ENCODE measurements at regions not wholly inside any gene's neighbourhood (a gene's known extent, or its start where the extent isn't known, plus 50 kb on each side); places are given as distances from the start of the nearest gene placed in this dataset.

GRCh38 chr20:51994751-51995417, 192.6 kb upstream of the SALL4 start:
- intact Hi-C loops (cut with micrococcal nuclease; ENCODE audit: unreplicated experiment): no loop called here

GRCh38 chr20:51987812-51988211, 185.5 kb upstream of the SALL4 start:
- POLR2A ChIA-PET: no interaction called here
- CTCF ChIA-PET: no interaction called here
- DNase-seq (ENCODE audit: low read depth, low spot score): no peak
- H3K4me3 ChIP-seq (ENCODE audit: low read depth in 2 of 2, low read length in 2 of 2): no peak overlapping the region
- H3K27ac ChIP-seq (ENCODE audit: low read length): no peak overlapping the region
- no peak for TF ChIP-seq SIN3A (IDR thresholded peaks at IDR 0.05; ENCODE audit: borderline replicate concordance, insufficient read depth, low read depth, low read length)
- H3K36me3 ChIP-seq (ENCODE audit: control insufficient read depth, insufficient read depth, low read length): no peaks in the 10 kb centered on the region
- ATAC-seq: no peak
- BruUV-seq (replicated peaks): no TSS peak
- in situ Hi-C loops (cut with HindIII; ENCODE audit: low pct_unique_long_range_greater_than_20kb, low sequenced_read_pairs): no loop called here
- H3K9me3 ChIP-seq (ENCODE audit: control insufficient read depth, insufficient read depth, low read depth, low read length): no peaks in the 10 kb centered on the region
- intact Hi-C loops (cut with micrococcal nuclease; ENCODE audit: unreplicated experiment): no loop called here
- H3K27me3 ChIP-seq (ENCODE audit: control insufficient read depth, insufficient read depth, low read length): no peaks in the 10 kb centered on the region
- H3K4me1 ChIP-seq (ENCODE audit: control insufficient read depth, insufficient read depth, low read length): no peaks in the 10 kb centered on the region

More at GRCh38 chr20:51994751-51995417, 192.6 kb upstream of the SALL4 start:
- in situ Hi-C loops (cut with HindIII; ENCODE audit: low pct_unique_long_range_greater_than_20kb, low sequenced_read_pairs): no loop called here
- POLR2A ChIA-PET: no interaction called here
- ATAC-seq (no peak), DNase-seq (ENCODE audit: low read depth, low spot score) (no peak)
- H3K27me3 ChIP-seq (ENCODE audit: control insufficient read depth, insufficient read depth, low read length): no peaks in the 10 kb centered on the region
- H3K27ac ChIP-seq (ENCODE audit: low read length): no peak overlapping the region
- CTCF ChIA-PET: no interaction called here
- no peaks in the 10 kb centered on the region for H3K4me1 ChIP-seq (ENCODE audit: control insufficient read depth, insufficient read depth, low read length)
- H3K36me3 ChIP-seq (ENCODE audit: control insufficient read depth, insufficient read depth, low read length): no peaks in the 10 kb centered on the region
- H3K4me3 ChIP-seq (ENCODE audit: low read depth in 2 of 2, low read length in 2 of 2): no peak overlapping the region
- no TSS peak for BruUV-seq (replicated peaks)
- no peaks in the 10 kb centered on the region for H3K9me3 ChIP-seq (ENCODE audit: control insufficient read depth, insufficient read depth, low read depth, low read length)
- no peak for TF ChIP-seq POLR2AphosphoS5 (IDR thresholded peaks at IDR 0.05; ENCODE audit: low read depth, low read length)
- TF ChIP-seq REST (IDR thresholded peaks at IDR 0.05; ENCODE audit: insufficient read depth in 1 of 2, low read depth in 2 of 2, low read length in 1 of 2): no peak
- TF ChIP-seq TCF7L2 (IDR thresholded peaks at IDR 0.05; ENCODE audit: low read depth, low read length): no peak
- TF ChIP-seq CTCF (IDR thresholded peaks at IDR 0.05): no peak
- TF ChIP-seq SIN3A (IDR thresholded peaks at IDR 0.05; ENCODE audit: borderline replicate concordance, insufficient read depth, low read depth, low read length): no peak

- H3K4me1 ChIP-seq (ENCODE audit: control insufficient read depth, insufficient read depth, low read length): no peaks in the 10 kb centered on the region
- ATAC-seq: no peak
- peak; percentile 54 for DNase-seq (ENCODE audit: low read depth, low spot score)
- no peaks in the 10 kb centered on the region for H3K9me3 ChIP-seq (ENCODE audit: control insufficient read depth, insufficient read depth, low read depth, low read length)
- H3K36me3 ChIP-seq (ENCODE audit: control insufficient read depth, insufficient read depth, low read length): no peaks in the 10 kb centered on the region
- TF ChIP-seq SIN3A (IDR thresholded peaks at IDR 0.05; ENCODE audit: borderline replicate concordance, insufficient read depth, low read depth, low read length) (no peak), TCF7L2 (IDR thresholded peaks at IDR 0.05; ENCODE audit: low read depth, low read length) (no peak), POLR2AphosphoS5 (IDR thresholded peaks at IDR 0.05; ENCODE audit: low read depth, low read length) (no peak), REST (IDR thresholded peaks at IDR 0.05; ENCODE audit: insufficient read depth in 1 of 2, low read depth in 2 of 2, low read length in 1 of 2) (no peak), CTCF (IDR thresholded peaks at IDR 0.05) (no peak)
- no peak overlapping the region for H3K4me3 ChIP-seq (ENCODE audit: low read depth in 2 of 2, low read length in 2 of 2)
- POLR2A ChIA-PET: interaction anchor here (0.5 kb wide), 1 partner anchor 389 kb away, joined by 7 read pairs; no protein-coding TSS in a partner anchor
- in situ Hi-C loops (cut with HindIII; ENCODE audit: low pct_unique_long_range_greater_than_20kb, low sequenced_read_pairs): no loop called here
- intact Hi-C loops (cut with micrococcal nuclease; ENCODE audit: unreplicated experiment): no loop called here
- BruUV-seq (replicated peaks): no TSS peak
- CTCF ChIA-PET: no interaction called here
- H3K27ac ChIP-seq (ENCODE audit: low read length): no peak overlapping the region; the same call in 1 of the 2 replicates
- H3K27me3 ChIP-seq (ENCODE audit: control insufficient read depth, insufficient read depth, low read length): no peaks in the 10 kb centered on the region
Measured at GRCh38 chr20:51985013-51985415, 182.7 kb upstream of the SALL4 start.
